DMS79 treated with DMSO at 0.1 percent for 48 hours (cell line): ENCODE measurements at regions not wholly inside any gene's neighbourhood (a gene's known extent, or its start where the extent isn't known, plus 50 kb on each side); places are given as distances from the start of the nearest gene placed in this dataset.

Experiments
- DNase-seq: peaks from one replicate; lab custom pipeline; 2025; lab: John Stamatoyannopoulos, UW

GRCh38 chr10:130486906-130487305 is 350.7 kb downstream of the GLRX3 start:
- no peak for DNase-seq

GRCh38 chr10:130487566-130487965 is 351.4 kb downstream of the GLRX3 start:
- DNase-seq: no peak

- DNase-seq: no peak
These were observed 353.7 kb downstream of the GLRX3 start for GRCh38 chr10:130489891-130490290.

GRCh38 chr10:130491011-130491692 is 355.0 kb downstream of the GLRX3 start:
- no peak for DNase-seq

GRCh38 chr10:130491693-130492050 is 355.5 kb downstream of the GLRX3 start:
- peak; percentile 10 for DNase-seq

GRCh38 chr10:130492266-130492934 is 356.2 kb downstream of the GLRX3 start:
- DNase-seq: no peak

GRCh38 chr10:130493021-130493420 is 356.8 kb downstream of the GLRX3 start:
- DNase-seq: no peak

- DNase-seq: no peak
These were observed 357.4 kb downstream of the GLRX3 start for GRCh38 chr10:130493446-130494145.

- no peak for DNase-seq
These were observed 359.1 kb downstream of the GLRX3 start for GRCh38 chr10:130495116-130495862.

GRCh38 chr10:130495891-130496636 is 359.9 kb downstream of the GLRX3 start:
- no peak for DNase-seq

- DNase-seq: no peak
These were observed 361.1 kb downstream of the GLRX3 start for GRCh38 chr10:130497056-130498010.

GRCh38 chr10:130498042-130498441 is 361.9 kb downstream of the GLRX3 start:
- DNase-seq: no peak

- no peak for DNase-seq
These were observed 362.7 kb downstream of the GLRX3 start for GRCh38 chr10:130498934-130499333.

GRCh38 chr10:130499541-130499940 is 363.4 kb downstream of the GLRX3 start:
- DNase-seq: no peak

GRCh38 chr10:130500261-130501000 is 364.2 kb downstream of the GLRX3 start:
- DNase-seq: no peak

GRCh38 chr10:130507461-130507860 is 371.3 kb downstream of the GLRX3 start:
- no peak for DNase-seq

- no peak for DNase-seq
These were observed 373.9 kb downstream of the GLRX3 start for GRCh38 chr10:130509881-130510689.

- DNase-seq: no peak
These were observed 374.6 kb downstream of the GLRX3 start for GRCh38 chr10:130510755-130511154.

GRCh38 chr10:130511766-130512165 is 375.6 kb downstream of the GLRX3 start:
- no peak for DNase-seq
